ENCODE measurements at regions not wholly inside any gene's neighbourhood (a gene's known extent, or its start where the extent isn't known, plus 50 kb on each side); places are given as distances from the start of the nearest gene placed in this dataset.

GRCh38 chr5:13215806-13216205 lies 728.7 kb downstream of the DNAH5 start:
- H4K5ac ChIP-seq (ENCODE audit: insufficient read length, low read depth, low read length) = no peak overlapping the region
- no peak overlapping the region for H3K4me3 Mint-ChIP-seq
- H4K20me1 ChIP-seq (ENCODE audit: control insufficient read depth, insufficient read depth, insufficient read length) = no peaks in the 10 kb centered on the region
- H3K23ac ChIP-seq (ENCODE audit: insufficient read length, low read depth, low read length) = no peak overlapping the region
- H3K27me3 Mint-ChIP-seq (ENCODE audit: low read depth) = no peaks in the 10 kb centered on the region; the same call in 1 of the 2 replicates
- TF ChIP-seq CTCF (conservative IDR thresholded peaks at IDR 0.05) = no peak
- H3K4me1 ChIP-seq (ENCODE audit: insufficient read depth, low read length) = no peaks in the 10 kb centered on the region
- H2BK12ac ChIP-seq (ENCODE audit: insufficient read length, low read depth, low read length) = no peak overlapping the region
- no peaks in the 10 kb centered on the region for H3K27me3 ChIP-seq (ENCODE audit: insufficient read depth, low read length)
- H3K18ac ChIP-seq (ENCODE audit: insufficient read length, low read depth, low read length) = no peak overlapping the region
- H2BK120ac ChIP-seq (ENCODE audit: low read depth, low read length, poor library complexity, severe bottlenecking) = no peak overlapping the region
- DNase-seq = no peak
- no peak overlapping the region for H2BK5ac ChIP-seq (ENCODE audit: insufficient read length, low read length)
- H3K79me2 ChIP-seq (ENCODE audit: insufficient read depth, low read length) = no peaks in the 10 kb centered on the region
- H3K27ac Mint-ChIP-seq = no peak overlapping the region
- no peaks in the 10 kb centered on the region for H3K79me1 ChIP-seq (ENCODE audit: insufficient read depth, low read depth, low read length, poor library complexity, severe bottlenecking)
- H3K14ac ChIP-seq (ENCODE audit: insufficient read depth, low read length) = no peak overlapping the region
- no peak overlapping the region for H2BK15ac ChIP-seq (ENCODE audit: low read depth, low read length)
- H3K4me2 ChIP-seq (ENCODE audit: insufficient read depth, insufficient read length, low read length) = no peak overlapping the region
- H3K4ac ChIP-seq (ENCODE audit: low read depth, low read length) = no peak overlapping the region
- H3K36me3 Mint-ChIP-seq (ENCODE audit: insufficient read depth in 1 of 3, low read depth in 3 of 3) = no peaks in the 10 kb centered on the region
- no peaks in the 10 kb centered on the region for H3K4me1 Mint-ChIP-seq
- H3K9me3 Mint-ChIP-seq = no peaks in the 10 kb centered on the region
- H3K27ac ChIP-seq (ENCODE audit: insufficient read length, low read depth, low read length) = no peak overlapping the region
- no peak overlapping the region for H2BK20ac ChIP-seq (ENCODE audit: low read depth, low read length, poor library complexity, severe bottlenecking)
- no peak overlapping the region for H3K9ac ChIP-seq (ENCODE audit: extremely low read depth, insufficient read length, low read length)
- H3T11ph ChIP-seq (ENCODE audit: low read length) = no peak overlapping the region
- H2AK5ac ChIP-seq (ENCODE audit: insufficient read length, low read length) = no peak overlapping the region
- no peak overlapping the region for H4K8ac ChIP-seq (replicated peaks; ENCODE audit: insufficient read length, low read depth, low read length)
- no peaks in the 10 kb centered on the region for H3K9me3 ChIP-seq (ENCODE audit: control insufficient read depth, low read depth, low read length)
- H3K23me2 ChIP-seq (ENCODE audit: insufficient read length, low read depth, low read length, poor library complexity, severe bottlenecking) = no peaks in the 10 kb centered on the region
- H2AFZ ChIP-seq (ENCODE audit: low read length) = no peak overlapping the region
- no peak overlapping the region for H4K91ac ChIP-seq (ENCODE audit: insufficient read length, low read depth, low read length)
- no peak overlapping the region for H3K56ac ChIP-seq (ENCODE audit: insufficient read length, low read depth, low read length)
